ENCODE measurements at regions not wholly inside any gene's neighbourhood (a gene's known extent, or its start where the extent isn't known, plus 50 kb on each side); places are given as distances from the start of the nearest gene placed in this dataset.
"Not testable (repeated sequence)": the region's sequence is repeated elsewhere in the genome, so short reads cannot be mapped to it uniquely, and the experiment has no call there.

DNA sequence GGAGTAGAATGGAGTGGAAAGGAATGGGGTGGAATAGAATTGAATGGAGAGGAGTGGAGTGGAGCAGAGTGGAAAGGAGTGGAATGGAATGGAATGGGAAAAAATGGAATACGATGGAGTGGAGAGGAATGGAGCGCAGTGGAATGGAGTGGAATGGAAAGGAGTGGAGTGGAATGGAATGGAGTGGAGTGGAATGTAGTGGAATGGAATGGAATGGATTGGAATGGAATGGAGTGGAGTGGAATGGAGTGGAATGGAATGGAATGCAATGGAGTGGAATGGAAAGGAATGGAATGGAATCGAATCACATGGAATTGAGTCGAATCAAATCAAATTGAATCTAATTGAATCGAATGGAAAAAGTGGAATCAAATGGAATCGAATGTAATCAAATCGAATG, 1016.1 kb downstream of the CDY1 start:
- DNase-seq (ENCODE audit: low read depth): no peak

DNA sequence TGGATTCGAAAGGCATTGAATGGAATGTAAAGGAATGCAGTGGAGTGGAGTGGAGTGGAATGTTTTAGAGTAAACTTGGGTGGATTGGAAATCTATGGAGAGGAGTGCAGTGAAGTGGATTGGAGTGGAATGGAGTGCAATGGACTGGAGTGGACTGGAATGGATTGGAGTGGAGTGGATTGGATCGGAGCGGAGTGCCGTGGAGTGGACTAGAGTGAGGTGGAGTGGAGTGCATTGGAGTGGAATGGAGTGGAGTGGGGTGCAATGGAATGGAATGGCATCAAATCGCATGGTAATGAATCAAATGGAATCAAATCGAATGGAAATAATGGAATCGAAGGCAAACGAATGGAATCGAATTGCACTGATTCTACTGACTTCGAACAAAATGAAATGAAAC, 1023.9 kb downstream of the CDY1 start:
- DNase-seq (ENCODE audit: low read depth): not testable (repeated sequence)

GRCh38 chrY:26648240-26648639, 1026.3 kb downstream of the CDY1 start:
- DNase-seq (ENCODE audit: low read depth): not testable (repeated sequence)

DNA sequence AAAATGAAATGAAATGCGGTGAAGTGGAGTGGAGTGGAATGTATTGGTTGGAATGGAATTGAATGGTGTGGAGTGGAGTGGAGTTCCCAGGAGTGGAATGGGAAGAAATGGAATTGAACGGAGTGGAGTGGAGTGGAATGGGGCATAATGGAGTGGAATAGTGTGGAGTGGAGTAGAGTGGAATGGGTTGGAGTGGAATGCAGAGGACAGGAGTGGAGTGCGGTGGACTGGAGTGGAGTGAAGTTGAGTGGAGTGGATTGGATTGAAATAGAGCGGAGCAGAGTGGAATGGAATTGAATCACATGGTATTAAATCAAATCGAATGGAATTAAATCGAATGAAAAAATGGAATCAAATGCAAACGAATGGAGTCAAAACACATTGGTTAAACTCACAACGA, 1042.3 kb downstream of the CDY1 start:
- not testable (repeated sequence) for DNase-seq (ENCODE audit: low read depth)

DNA sequence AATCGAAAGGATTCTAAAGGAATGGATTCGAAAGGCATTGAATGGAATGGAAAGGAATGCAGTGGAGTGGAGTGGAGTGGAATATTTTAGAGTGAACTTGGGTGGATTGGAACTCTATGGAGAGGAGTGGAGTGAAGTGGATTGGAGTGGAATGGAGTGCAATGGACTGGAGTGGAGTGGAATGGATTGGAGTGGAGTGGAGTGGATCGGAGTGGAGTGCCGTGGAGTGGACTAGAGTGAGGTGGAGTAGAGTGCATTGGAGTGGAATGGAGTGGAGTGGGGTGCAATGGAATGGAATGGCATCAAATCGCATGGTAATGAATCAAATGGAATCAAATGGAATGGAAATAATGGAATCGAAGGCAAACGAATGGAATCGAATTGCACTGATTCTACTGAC, 1044.8 kb downstream of the CDY1 start:
- not testable (repeated sequence) for DNase-seq (ENCODE audit: low read depth)

DNA sequence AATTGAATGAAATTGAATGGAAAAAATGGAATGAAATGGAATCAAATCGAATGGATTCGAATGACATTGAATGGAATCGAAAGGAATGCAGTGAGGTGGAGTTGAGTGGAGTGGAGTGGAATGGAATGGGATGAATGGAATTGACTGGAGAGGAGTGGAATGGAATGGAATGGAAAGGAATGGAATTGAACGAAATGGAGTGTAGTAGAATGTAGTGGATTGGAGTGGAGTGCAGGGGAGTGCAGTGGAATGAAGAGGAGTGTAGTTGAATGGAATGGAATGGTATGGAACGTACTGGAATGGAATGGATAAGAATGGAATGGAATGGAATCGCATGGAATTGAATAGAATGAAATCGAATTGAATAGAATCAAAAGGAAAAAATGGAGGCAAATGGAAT, 1047.3 kb downstream of the CDY1 start:
- DNase-seq (ENCODE audit: low read depth): not testable (repeated sequence)

DNA sequence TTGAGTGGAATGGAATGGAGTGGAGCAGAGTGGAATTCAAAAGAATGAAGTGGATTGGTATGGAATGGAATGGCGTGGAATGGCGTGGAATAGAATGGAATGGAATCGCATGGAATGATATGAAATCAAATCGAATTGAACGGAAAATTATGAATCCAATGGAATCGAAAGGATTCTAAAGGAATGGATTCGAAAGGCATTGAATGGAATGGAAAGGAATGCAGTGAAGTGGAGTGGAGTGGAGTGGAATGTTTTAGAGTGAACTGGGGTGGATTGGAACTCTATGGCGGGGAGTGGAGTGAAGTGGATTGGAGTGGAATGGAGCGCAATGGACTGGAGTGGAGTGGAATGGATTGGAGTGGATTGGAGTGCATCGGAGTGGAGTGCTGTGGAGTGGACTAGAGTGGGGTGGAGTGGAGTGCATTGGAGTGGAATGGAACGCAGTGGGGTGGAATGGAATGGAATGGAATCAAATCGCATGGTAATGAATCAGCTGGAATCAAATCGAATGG, 1048.5 kb downstream of the CDY1 start:
- not testable (repeated sequence) for DNase-seq (ENCODE audit: low read depth)

- peak; percentile 58 for DNase-seq (ENCODE audit: low read depth)
Measured at GRCh38 chrY:26670881-26671879, 1049.3 kb downstream of the CDY1 start.

Data from HT1080 (cell line).